ENCODE measurements at regions not wholly inside any gene's neighbourhood (a gene's known extent, or its start where the extent isn't known, plus 50 kb on each side); places are given as distances from the start of the nearest gene placed in this dataset.

- H3K4me2 ChIP-seq (ENCODE audit: control insufficient read depth, extremely low read depth, insufficient read depth, low read depth, low read length) = no peak overlapping the region
- no peak for DNase-seq (ENCODE audit: low read depth, low spot score)
- H3K79me2 ChIP-seq (ENCODE audit: control insufficient read depth, insufficient read depth, low read length) = no peaks in the 10 kb centered on the region
- no peaks in the 10 kb centered on the region for H3K27me3 ChIP-seq (ENCODE audit: control insufficient read depth, extremely low read depth, insufficient read depth, low read length)
- H3K9me1 ChIP-seq (ENCODE audit: control insufficient read depth, extremely low read depth, insufficient read depth, low read length) = no peaks in the 10 kb centered on the region
- dilution Hi-C loops (cut with MboI; ENCODE audit: extremely low pct_ligation_motif_present, low sequenced_read_pairs) = no loop called here
- H4K20me1 ChIP-seq (ENCODE audit: control insufficient read depth, extremely low read depth, insufficient read depth, low read length) = no peaks in the 10 kb centered on the region
- H3K36me3 ChIP-seq (ENCODE audit: control insufficient read depth in 2 of 2, extremely low read depth in 1 of 2, insufficient read depth in 2 of 2, low read length in 2 of 2) = no peaks in the 10 kb centered on the region
- no peak for FAIRE-seq
- no peak overlapping the region for H2AFZ ChIP-seq (ENCODE audit: control insufficient read depth, low read length)
- no peak for TF ChIP-seq EZH2 (IDR thresholded peaks at IDR 0.05; ENCODE audit: low read length)
- TF ChIP-seq, protein P1, sequence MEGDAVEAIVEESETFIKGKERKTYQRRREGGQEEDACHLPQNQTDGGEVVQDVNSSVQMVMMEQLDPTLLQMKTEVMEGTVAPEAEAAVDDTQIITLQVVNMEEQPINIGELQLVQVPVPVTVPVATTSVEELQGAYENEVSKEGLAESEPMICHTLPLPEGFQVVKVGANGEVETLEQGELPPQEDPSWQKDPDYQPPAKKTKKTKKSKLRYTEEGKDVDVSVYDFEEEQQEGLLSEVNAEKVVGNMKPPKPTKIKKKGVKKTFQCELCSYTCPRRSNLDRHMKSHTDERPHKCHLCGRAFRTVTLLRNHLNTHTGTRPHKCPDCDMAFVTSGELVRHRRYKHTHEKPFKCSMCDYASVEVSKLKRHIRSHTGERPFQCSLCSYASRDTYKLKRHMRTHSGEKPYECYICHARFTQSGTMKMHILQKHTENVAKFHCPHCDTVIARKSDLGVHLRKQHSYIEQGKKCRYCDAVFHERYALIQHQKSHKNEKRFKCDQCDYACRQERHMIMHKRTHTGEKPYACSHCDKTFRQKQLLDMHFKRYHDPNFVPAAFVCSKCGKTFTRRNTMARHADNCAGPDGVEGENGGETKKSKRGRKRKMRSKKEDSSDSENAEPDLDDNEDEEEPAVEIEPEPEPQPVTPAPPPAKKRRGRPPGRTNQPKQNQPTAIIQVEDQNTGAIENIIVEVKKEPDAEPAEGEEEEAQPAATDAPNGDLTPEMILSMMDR (optimal IDR thresholded peaks at IDR 0.05 in 1 of 3, IDR thresholded peaks at IDR 0.05 in 1 of 3, conservative IDR thresholded peaks at IDR 0.05 in 1 of 3; ENCODE audit: extremely low read depth in 1 of 3, insufficient read depth in 2 of 3, low read length in 3 of 3) = no peak
- H3K9me3 ChIP-seq (ENCODE audit: control insufficient read depth, low read depth, low read length) = no peaks in the 10 kb centered on the region
- no peak overlapping the region for H3K4me3 ChIP-seq (ENCODE audit: control insufficient read depth in 2 of 3, extremely low read depth in 1 of 3, insufficient read depth in 2 of 3, low read depth in 1 of 3, low read length in 3 of 3)
- H3K9ac ChIP-seq (ENCODE audit: control insufficient read depth, extremely low read depth, insufficient read depth, low read length) = no peak overlapping the region
- H3K27ac ChIP-seq (ENCODE audit: control insufficient read depth, insufficient read depth, low read length) = no peak overlapping the region
- no peaks in the 10 kb centered on the region for H3K4me1 ChIP-seq (ENCODE audit: control insufficient read depth, extremely low read depth, insufficient read depth, low read length)
These were observed 328.9 kb upstream of the CHAC2 start for GRCh38 chr2:53438692-53439091.

DNA sequence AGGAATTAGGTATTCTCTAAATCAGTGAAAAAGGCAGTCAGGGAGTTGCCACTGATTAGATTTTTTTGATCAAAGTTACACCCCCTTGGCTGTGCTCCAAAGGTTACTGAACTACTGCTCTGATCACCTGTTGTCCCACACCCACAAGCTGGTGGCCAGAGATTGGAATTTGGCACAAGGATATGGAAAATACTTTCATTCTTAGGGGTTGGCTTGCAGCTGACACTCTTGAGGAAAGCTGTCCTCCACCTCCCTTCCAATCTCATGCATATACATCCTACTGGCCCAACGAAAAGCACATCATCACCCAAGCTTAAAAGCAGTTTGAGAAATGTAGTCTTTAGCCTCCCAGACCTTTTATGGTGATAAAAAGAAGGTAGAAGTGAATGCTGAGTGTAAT is 329.5 kb upstream of the CHAC2 start:
- Histone ChIP-seq H4K20me1 (ENCODE audit: control insufficient read depth, extremely low read depth, insufficient read depth, low read length) (no peaks in the 10 kb centered on the region), H3K9me3 (ENCODE audit: control insufficient read depth, low read depth, low read length) (no peaks in the 10 kb centered on the region), H3K4me1 (ENCODE audit: control insufficient read depth, extremely low read depth, insufficient read depth, low read length) (no peaks in the 10 kb centered on the region), H2AFZ (ENCODE audit: control insufficient read depth, low read length) (no peak overlapping the region), H3K79me2 (ENCODE audit: control insufficient read depth, insufficient read depth, low read length) (no peaks in the 10 kb centered on the region), H3K9ac (ENCODE audit: control insufficient read depth, extremely low read depth, insufficient read depth, low read length) (no peak overlapping the region), H3K27me3 (ENCODE audit: control insufficient read depth, extremely low read depth, insufficient read depth, low read length) (no peaks in the 10 kb centered on the region), H3K4me2 (ENCODE audit: control insufficient read depth, extremely low read depth, insufficient read depth, low read depth, low read length) (no peak overlapping the region), H3K27ac (ENCODE audit: control insufficient read depth, insufficient read depth, low read length) (no peak overlapping the region), H3K36me3 (ENCODE audit: control insufficient read depth in 2 of 2, extremely low read depth in 1 of 2, insufficient read depth in 2 of 2, low read length in 2 of 2) (no peaks in the 10 kb centered on the region), H3K9me1 (ENCODE audit: control insufficient read depth, extremely low read depth, insufficient read depth, low read length) (no peaks in the 10 kb centered on the region), H3K4me3 (ENCODE audit: control insufficient read depth in 2 of 3, extremely low read depth in 1 of 3, insufficient read depth in 2 of 3, low read depth in 1 of 3, low read length in 3 of 3) (no peak overlapping the region)
- TF ChIP-seq, protein P1 (optimal IDR thresholded peaks at IDR 0.05 in 1 of 3, IDR thresholded peaks at IDR 0.05 in 1 of 3, conservative IDR thresholded peaks at IDR 0.05 in 1 of 3; ENCODE audit: extremely low read depth in 1 of 3, insufficient read depth in 2 of 3, low read length in 3 of 3) = no peak
- no peak for TF ChIP-seq EZH2 (IDR thresholded peaks at IDR 0.05; ENCODE audit: low read length)
- dilution Hi-C loops (cut with MboI; ENCODE audit: extremely low pct_ligation_motif_present, low sequenced_read_pairs) = no loop called here
- FAIRE-seq (no peak), DNase-seq (ENCODE audit: low read depth, low spot score) (no peak)
